Kidney (tissue), 13 donors: ENCODE measurements at regions not wholly inside any gene's neighbourhood (a gene's known extent, or its start where the extent isn't known, plus 50 kb on each side); places are given as distances from the start of the nearest gene placed in this dataset.

Experiments used
- DNase-seq, 5 donors: peaks; one replicate each; pipeline ENCODE4 v3.0.0-alpha.2; 2013 to 2020
- FAIRE-seq: peaks from 2 replicates; lab custom pipeline; 2012; peaks lifted over from hg19 to GRCh38; lab: Jason Lieb, UNC
- H3K27ac ChIP-seq, 2 donors: one replicate each; pipeline ENCODE4 v1.7.0; 2013; ENCODE audit warnings: low read depth in 2 of 2, low read length in 2 of 2, inconsistent platforms in 1 of 2
- H3K27me3 ChIP-seq: one replicate; pipeline ENCODE4 v1.7.1; 2013; ENCODE audit warnings: low read length, inconsistent platforms; ENCODE audit not compliant: control insufficient read depth, insufficient read depth
- H3K36me3 ChIP-seq, 3 donors: one replicate each; pipeline versions ENCODE4 v1.7.0 to v1.7.1; 2013; ENCODE audit warnings: low read length in 3 of 3, control low read depth in 1 of 3, inconsistent platforms in 1 of 3; ENCODE audit not compliant: insufficient read depth in 3 of 3, control insufficient read depth in 2 of 3
- H3K4me1 ChIP-seq, 3 donors: one replicate each; pipeline versions ENCODE4 v1.7.0 to v1.7.1; 2013; ENCODE audit warnings: low read length in 3 of 3, inconsistent platforms in 1 of 3, low read depth in 1 of 3; ENCODE audit not compliant: control insufficient read depth in 2 of 3, insufficient read depth in 2 of 3
- H3K4me3 ChIP-seq, 3 donors: one replicate each; pipeline versions ENCODE4 v1.7.0 to v1.8.1; 2013; ENCODE audit warnings: low read length in 3 of 3, control low read depth in 1 of 3, inconsistent platforms in 1 of 3
- H3K9ac ChIP-seq, 3 donors: one replicate each; pipeline versions ENCODE4 v1.7.0 to v1.7.1; 2013; ENCODE audit warnings: low read length in 3 of 3, control low read depth in 1 of 3, inconsistent platforms in 1 of 3
- H3K9me3 ChIP-seq, 3 donors: one replicate each; pipeline versions ENCODE4 v1.7.0 to v1.7.1; 2013; ENCODE audit warnings: low read length in 3 of 3, control low read depth in 1 of 3, inconsistent platforms in 1 of 3; ENCODE audit not compliant: control insufficient read depth in 2 of 3, insufficient read depth in 1 of 3
- CTCF ChIP-seq: IDR thresholded peaks from 3 replicates; pipeline ENCODE4 v1.5.1; 2012; ENCODE audit warnings: mild to moderate bottlenecking, moderate library complexity, borderline replicate concordance; ENCODE audit not compliant: insufficient read depth; ENCODE audit errors: extremely low read depth
- intact Hi-C: fragments of 100-400 bp; cut with DNase I; formaldehyde crosslinking; loops from one replicate; pipeline ENCODE4 v1.11.1; 2022
- donor health status: control.
- donor health status: control.
- donor health status: control.
- donor health status: control.
- donor health status: control.
- donor health status: DM: yes; HTN: yes; CAD: no.
- donor health status: Normal renal cell carcinoma (clear cell type).

GRCh38 chr3:132974097-132974496, 64.1 kb upstream of the TMEM108 start:
- no peak overlapping the region for H3K9ac ChIP-seq
- TF ChIP-seq CTCF: no peak
- no peaks in the 10 kb centered on the region for H3K36me3 ChIP-seq
- H3K4me3 ChIP-seq: no peak overlapping the region
- DNase-seq: no peak
- H3K4me1 ChIP-seq: no peaks in the 10 kb centered on the region
- no peak for FAIRE-seq
- H3K27ac ChIP-seq: no peak overlapping the region
- H3K9me3 ChIP-seq: no peaks in the 10 kb centered on the region
- intact Hi-C loops: no loop called here
- H3K27me3 ChIP-seq: no peaks in the 10 kb centered on the region

GRCh38 chr3:132973441-132973840, 64.8 kb upstream of the TMEM108 start:
- FAIRE-seq (no peak), DNase-seq (no peak)
- Histone ChIP-seq H3K9ac (no peak overlapping the region), H3K27ac (no peak overlapping the region), H3K9me3 (no peaks in the 10 kb centered on the region), H3K4me1 (no peaks in the 10 kb centered on the region), H3K4me3 (no peak overlapping the region), H3K36me3 (no peaks in the 10 kb centered on the region), H3K27me3 (no peaks in the 10 kb centered on the region)
- no peak for TF ChIP-seq CTCF
- intact Hi-C loops: no loop called here

- DNase-seq (no peak), FAIRE-seq (no peak)
- H3K36me3 ChIP-seq: no peaks in the 10 kb centered on the region
- no peaks in the 10 kb centered on the region for H3K9me3 ChIP-seq
- H3K27me3 ChIP-seq: no peaks in the 10 kb centered on the region
- intact Hi-C loops: no loop called here
- no peaks in the 10 kb centered on the region for H3K4me1 ChIP-seq
- no peak overlapping the region for H3K27ac ChIP-seq
- H3K4me3 ChIP-seq: no peak overlapping the region
- H3K9ac ChIP-seq: no peak overlapping the region
- no peak for TF ChIP-seq CTCF
These were observed 65.9 kb upstream of the TMEM108 start for GRCh38 chr3:132972333-132972732.

GRCh38 chr3:132966374-132966773, 71.8 kb upstream of the TMEM108 start:
- Histone ChIP-seq H3K27ac (no peak overlapping the region), H3K27me3 (no peaks in the 10 kb centered on the region), H3K36me3 (no peaks in the 10 kb centered on the region), H3K9ac (no peak overlapping the region), H3K9me3 (no peaks in the 10 kb centered on the region), H3K4me3 (no peak overlapping the region), H3K4me1 (no peaks in the 10 kb centered on the region)
- FAIRE-seq (no peak), DNase-seq (peak in 1 of 5 donors; percentile 4)
- TF ChIP-seq CTCF: no peak
- intact Hi-C loops: no loop called here
